Spleen (tissue), 7 donors: ENCODE measurements at regions not wholly inside any gene's neighbourhood (a gene's known extent, or its start where the extent isn't known, plus 50 kb on each side); places are given as distances from the start of the nearest gene placed in this dataset.

Source experiments
- POLR2A ChIP-seq, 3 donors: fragments of 450-650 bp; IDR thresholded peaks; one replicate each; pipeline ENCODE4 v1.5.1; 2017; ENCODE audit warnings: antibody characterized with exemption in 3 of 3, mild to moderate bottlenecking in 1 of 3
- POLR2AphosphoS5 ChIP-seq, 3 donors: sonication (generic); formaldehyde crosslinking; IDR thresholded peaks; one replicate each; pipeline ENCODE4 v1.5.1; 2017; ENCODE audit warnings: antibody characterized with exemption in 3 of 3
- TF ChIP-seq, protein P1 (sequence below), 11 experiments: fragments of 200-600 bp in 7 of 11; fragments of 450-650 bp in 4 of 11; sonication (generic) in 4 of 11; IDR thresholded peaks in 8 of 11; conservative IDR thresholded peaks in 3 of 11; 1 replicate in 7 of 11; 2 replicates in 4 of 11; pipeline versions ENCODE4 v1.4.0 to v1.8.0; 2016 to 2021; ENCODE audit warnings: antibody characterized with exemption in 11 of 11, inconsistent platforms in 4 of 11, mild to moderate bottlenecking in 1 of 11
- donor health status: DM: no; HTN: no; CAD: no; lungs with moderate emphysema.
- donor health status: DM: no; HTN: no; CAD: no.
- donor health status: DM: no; HTN: no; CAD: no.

GRCh38 chr1:239170828-239171227 lies 215.5 kb upstream of the CHRM3 start:
- TF ChIP-seq, protein P1, sequence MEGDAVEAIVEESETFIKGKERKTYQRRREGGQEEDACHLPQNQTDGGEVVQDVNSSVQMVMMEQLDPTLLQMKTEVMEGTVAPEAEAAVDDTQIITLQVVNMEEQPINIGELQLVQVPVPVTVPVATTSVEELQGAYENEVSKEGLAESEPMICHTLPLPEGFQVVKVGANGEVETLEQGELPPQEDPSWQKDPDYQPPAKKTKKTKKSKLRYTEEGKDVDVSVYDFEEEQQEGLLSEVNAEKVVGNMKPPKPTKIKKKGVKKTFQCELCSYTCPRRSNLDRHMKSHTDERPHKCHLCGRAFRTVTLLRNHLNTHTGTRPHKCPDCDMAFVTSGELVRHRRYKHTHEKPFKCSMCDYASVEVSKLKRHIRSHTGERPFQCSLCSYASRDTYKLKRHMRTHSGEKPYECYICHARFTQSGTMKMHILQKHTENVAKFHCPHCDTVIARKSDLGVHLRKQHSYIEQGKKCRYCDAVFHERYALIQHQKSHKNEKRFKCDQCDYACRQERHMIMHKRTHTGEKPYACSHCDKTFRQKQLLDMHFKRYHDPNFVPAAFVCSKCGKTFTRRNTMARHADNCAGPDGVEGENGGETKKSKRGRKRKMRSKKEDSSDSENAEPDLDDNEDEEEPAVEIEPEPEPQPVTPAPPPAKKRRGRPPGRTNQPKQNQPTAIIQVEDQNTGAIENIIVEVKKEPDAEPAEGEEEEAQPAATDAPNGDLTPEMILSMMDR (IDR thresholded peaks at IDR 0.05 in 8 of 11, conservative IDR thresholded peaks at IDR 0.05 in 3 of 11): no peak
- TF ChIP-seq POLR2A (IDR thresholded peaks at IDR 0.05): no peak
- no peak for TF ChIP-seq POLR2AphosphoS5 (IDR thresholded peaks at IDR 0.05)
